ENCODE measurements at regions not wholly inside any gene's neighbourhood (a gene's known extent, or its start where the extent isn't known, plus 50 kb on each side); places are given as distances from the start of the nearest gene placed in this dataset.

GRCh38 chr3:27576171-27576570, 92.0 kb upstream of the SLC4A7 start:
- H3K36me3 ChIP-seq, result no peaks in the 10 kb centered on the region
- DNase-seq, result no peak
- H3K4me3 ChIP-seq, result no peak overlapping the region
- TF ChIP-seq CTCF (IDR thresholded peaks at IDR 0.05) (no peak), POLR2A (IDR thresholded peaks at IDR 0.05) (no peak)
- H3K4me1 ChIP-seq, result peaks cover 0 to 7% (median 0%) of the 10 kb centered on the region in 4 donors
- no peaks in the 10 kb centered on the region for H3K9me3 ChIP-seq
- H3K27ac ChIP-seq, result no peak overlapping the region
- no peaks in the 10 kb centered on the region for H3K27me3 ChIP-seq

- no peaks in the 10 kb centered on the region for H3K36me3 ChIP-seq
- TF ChIP-seq CTCF (IDR thresholded peaks at IDR 0.05), result no peak
- TF ChIP-seq POLR2A (IDR thresholded peaks at IDR 0.05), result no peak
- peaks cover 0 to 7% (median 0%) of the 10 kb centered on the region in 4 donors for H3K4me1 ChIP-seq
- H3K9me3 ChIP-seq, result no peaks in the 10 kb centered on the region
- no peak overlapping the region for H3K27ac ChIP-seq
- DNase-seq, result no peak
- H3K27me3 ChIP-seq, result no peaks in the 10 kb centered on the region
- no peak overlapping the region for H3K4me3 ChIP-seq
These were observed 91.3 kb upstream of the SLC4A7 start for GRCh38 chr3:27575499-27575898.

GRCh38 chr3:27574438-27574795, 90.2 kb upstream of the SLC4A7 start:
- TF ChIP-seq CTCF (IDR thresholded peaks at IDR 0.05), result no peak
- no peak for TF ChIP-seq POLR2A (IDR thresholded peaks at IDR 0.05)
- Histone ChIP-seq H3K27me3 (no peaks in the 10 kb centered on the region), H3K27ac (no peak overlapping the region), H3K9me3 (no peaks in the 10 kb centered on the region), H3K4me1 (peaks cover 0 to 7% (median 0%) of the 10 kb centered on the region in 4 donors), H3K4me3 (no peak overlapping the region), H3K36me3 (no peaks in the 10 kb centered on the region)
- DNase-seq, result no peak

- no peaks in the 10 kb centered on the region for H3K9me3 ChIP-seq
- H3K27me3 ChIP-seq, result no peaks in the 10 kb centered on the region
- H3K27ac ChIP-seq, result no peak overlapping the region
- peaks cover 0 to 7% (median 0%) of the 10 kb centered on the region in 4 donors for H3K4me1 ChIP-seq
- H3K36me3 ChIP-seq, result no peaks in the 10 kb centered on the region
- no peak overlapping the region for H3K4me3 ChIP-seq
- no peak for DNase-seq
- no peak for TF ChIP-seq CTCF (IDR thresholded peaks at IDR 0.05)
- TF ChIP-seq POLR2A (IDR thresholded peaks at IDR 0.05), result no peak
These were observed 89.7 kb upstream of the SLC4A7 start for GRCh38 chr3:27573780-27574437.

- no peaks in the 10 kb centered on the region for H3K27me3 ChIP-seq
- no peaks in the 10 kb centered on the region for H3K9me3 ChIP-seq
- H3K27ac ChIP-seq, result no peak overlapping the region
- H3K4me1 ChIP-seq, result peaks cover 0 to 7% (median 0%) of the 10 kb centered on the region in 4 donors
- DNase-seq, result no peak
- no peaks in the 10 kb centered on the region for H3K36me3 ChIP-seq
- no peak overlapping the region for H3K4me3 ChIP-seq
- no peak for TF ChIP-seq CTCF (IDR thresholded peaks at IDR 0.05)
- TF ChIP-seq POLR2A (IDR thresholded peaks at IDR 0.05), result no peak
These were observed 89.0 kb upstream of the SLC4A7 start for GRCh38 chr3:27573138-27573537.

GRCh38 chr3:27571345-27571744, 87.2 kb upstream of the SLC4A7 start:
- no peak overlapping the region for H3K4me3 ChIP-seq
- DNase-seq, result no peak
- H3K36me3 ChIP-seq, result no peaks in the 10 kb centered on the region
- TF ChIP-seq CTCF (IDR thresholded peaks at IDR 0.05) (no peak), POLR2A (IDR thresholded peaks at IDR 0.05) (no peak)
- no peak overlapping the region for H3K27ac ChIP-seq
- H3K27me3 ChIP-seq, result no peaks in the 10 kb centered on the region
- H3K9me3 ChIP-seq, result no peaks in the 10 kb centered on the region
- H3K4me1 ChIP-seq, result no peaks in the 10 kb centered on the region

Data from Peyer's patch (tissue), 4 donors.